GM18502 (cell line): ENCODE measurements at regions not wholly inside any gene's neighbourhood (a gene's known extent, or its start where the extent isn't known, plus 50 kb on each side); places are given as distances from the start of the nearest gene placed in this dataset.

ENCODE experiments used
- ATAC-seq: cut with Tn5 transposase; IDR thresholded peaks from one replicate; pipeline ENCODE4 v1.9.1; 2021; ENCODE audit warnings: mild to moderate bottlenecking; ENCODE audit not compliant: unreplicated experiment, poor library complexity

DNA sequence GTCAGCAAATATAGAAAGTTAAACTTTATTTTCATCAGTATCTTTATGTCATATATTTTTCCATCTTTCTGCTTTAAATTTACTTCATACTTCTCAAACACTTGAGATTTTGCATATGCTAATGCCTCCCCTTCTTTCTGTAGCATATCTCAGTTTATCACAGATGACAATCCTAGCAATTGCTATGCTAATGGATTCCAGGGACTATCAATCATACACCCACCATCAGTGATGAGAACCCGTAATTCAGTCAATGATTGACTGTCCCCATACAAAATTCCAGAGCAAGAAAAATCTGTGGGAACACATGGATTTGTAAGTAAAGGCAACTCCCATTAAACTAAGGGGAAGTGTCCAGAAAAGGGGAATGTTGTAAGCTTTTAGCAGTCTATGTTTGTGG, 432.4 kb upstream of the SEMA3D start:
- no peak for ATAC-seq

DNA sequence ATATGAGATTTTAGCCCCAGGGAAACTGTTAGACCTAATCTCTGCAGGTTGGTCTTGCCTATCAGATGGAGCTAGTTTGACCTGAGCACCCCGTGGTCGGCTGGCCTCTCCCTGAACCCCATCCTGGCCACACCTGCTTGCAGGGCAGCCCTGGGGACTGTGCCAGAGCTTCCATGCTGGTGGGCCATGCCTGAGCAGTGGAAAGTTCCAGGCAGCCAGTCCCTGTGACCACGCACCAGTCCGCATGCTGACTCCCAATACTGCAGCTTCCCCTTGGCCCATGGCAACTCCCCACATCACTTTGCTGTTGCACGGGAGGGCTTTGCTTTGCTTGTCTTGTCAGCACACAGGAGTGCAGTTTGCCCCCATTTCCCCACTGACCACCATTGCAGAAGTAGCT, 427.8 kb upstream of the SEMA3D start:
- no peak for ATAC-seq

DNA sequence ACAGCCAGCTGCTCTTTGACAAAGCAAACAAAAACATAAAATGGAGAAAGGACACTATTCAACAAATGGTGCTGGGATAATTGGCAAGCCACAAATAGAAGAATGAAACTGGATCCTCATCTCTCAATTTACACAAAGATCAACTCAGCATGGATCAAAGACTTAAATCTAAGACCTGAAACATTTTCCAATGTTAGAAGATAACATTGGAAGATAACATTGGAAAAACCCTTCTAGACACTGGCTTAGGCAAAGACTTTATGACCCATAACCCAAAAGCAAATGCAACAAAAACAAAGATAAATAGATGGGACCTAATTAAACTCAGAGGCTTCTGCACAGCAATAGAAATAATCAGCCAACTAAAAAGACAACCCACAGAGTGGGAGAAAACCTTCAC, 425.7 kb upstream of the SEMA3D start:
- no peak for ATAC-seq

DNA sequence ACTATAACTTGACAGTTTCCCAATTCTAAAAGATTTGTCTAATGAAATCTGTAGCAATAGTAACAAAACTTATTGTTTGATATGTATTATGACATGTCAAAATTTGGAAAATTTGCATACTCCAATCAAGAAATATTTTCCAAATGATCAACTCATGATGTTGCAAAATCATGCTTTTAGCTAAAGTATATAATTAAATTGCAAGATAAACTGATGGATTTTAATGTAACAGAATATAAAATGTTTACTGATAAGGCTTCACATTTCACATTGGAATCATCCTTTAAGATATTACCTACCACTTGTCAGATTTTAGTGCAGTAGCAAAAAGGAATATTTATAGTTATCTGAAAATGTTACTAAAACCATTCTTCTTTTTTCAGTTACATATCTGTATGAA, 421.9 kb upstream of the SEMA3D start:
- no peak for ATAC-seq

DNA sequence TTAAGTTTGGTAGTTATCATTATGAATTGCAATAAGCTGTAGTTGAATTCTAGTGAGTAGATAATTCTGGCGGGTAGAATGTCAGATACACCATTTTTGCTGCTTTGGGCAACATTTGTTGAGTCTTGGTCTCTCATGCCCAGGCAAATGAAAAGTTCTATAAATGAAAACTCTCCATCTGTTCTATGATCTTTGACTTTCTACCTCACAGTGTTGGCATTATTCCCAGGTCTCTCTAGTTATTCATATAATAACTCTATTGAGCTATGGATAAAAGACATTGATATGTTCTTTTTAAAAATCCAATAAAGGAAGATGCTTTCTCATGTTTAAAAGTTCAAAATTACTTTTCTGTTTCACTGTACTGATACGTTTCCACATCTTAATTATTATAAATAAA, 415.3 kb upstream of the SEMA3D start:
- no peak for ATAC-seq

DNA sequence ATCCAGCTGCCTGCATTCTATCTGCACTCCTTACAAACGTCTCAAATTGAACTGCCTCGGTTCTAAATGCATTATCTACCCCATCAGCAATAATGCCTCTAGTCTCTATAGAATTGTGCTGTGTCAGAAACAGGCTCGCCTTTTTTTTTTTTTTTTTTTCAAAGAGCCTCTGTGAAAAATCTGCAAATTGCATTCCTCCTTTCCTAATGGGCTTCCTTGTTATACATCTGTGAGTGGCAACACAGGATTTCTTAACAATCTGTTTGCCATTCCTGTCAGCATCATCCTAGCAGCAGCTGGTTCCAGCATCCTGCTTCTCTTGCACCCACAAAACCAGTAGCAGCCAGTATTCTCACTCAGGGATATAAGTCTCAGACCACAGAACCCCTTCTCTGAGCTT, 413.5 kb upstream of the SEMA3D start:
- ATAC-seq: no peak

DNA sequence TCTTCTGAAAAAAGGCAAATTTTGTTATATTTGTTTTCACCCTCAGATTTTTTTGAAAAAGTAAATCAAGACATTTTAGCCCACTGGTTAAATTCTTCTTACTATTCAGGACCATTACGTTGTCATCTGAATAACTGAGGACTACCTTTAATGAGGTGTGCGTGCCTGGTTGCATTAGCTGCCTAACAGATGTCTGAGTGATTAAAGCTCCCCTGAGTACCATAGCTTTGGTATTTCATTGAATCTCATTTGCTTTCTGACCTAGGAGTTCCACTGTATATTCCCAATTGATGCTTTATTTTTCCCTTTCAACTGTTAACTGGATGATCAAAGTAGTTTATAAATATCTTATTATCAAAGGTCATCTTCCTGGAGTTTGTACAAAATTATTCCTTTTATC, 410.0 kb upstream of the SEMA3D start:
- no peak for ATAC-seq

DNA sequence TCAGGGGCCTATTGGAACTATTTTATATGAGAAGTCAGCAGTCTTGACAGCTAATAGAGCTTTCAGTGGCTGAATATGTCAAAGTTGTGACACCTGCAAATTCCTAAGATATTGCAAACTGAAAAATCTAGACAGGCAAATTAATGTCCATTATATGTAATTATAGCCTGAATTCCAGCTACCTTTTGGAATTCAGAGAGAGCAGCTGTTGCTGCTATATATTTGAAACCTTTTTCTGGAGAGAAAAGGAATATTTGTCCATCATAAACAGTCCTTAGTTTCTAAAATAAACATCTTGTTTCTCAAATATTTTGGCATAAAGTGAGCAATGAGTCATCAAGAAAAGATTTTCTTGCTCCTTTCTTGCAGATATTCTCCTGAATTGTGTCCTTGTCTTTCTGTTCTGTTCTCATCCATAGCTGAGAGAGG, 408.9 kb upstream of the SEMA3D start:
- no peak for ATAC-seq

DNA sequence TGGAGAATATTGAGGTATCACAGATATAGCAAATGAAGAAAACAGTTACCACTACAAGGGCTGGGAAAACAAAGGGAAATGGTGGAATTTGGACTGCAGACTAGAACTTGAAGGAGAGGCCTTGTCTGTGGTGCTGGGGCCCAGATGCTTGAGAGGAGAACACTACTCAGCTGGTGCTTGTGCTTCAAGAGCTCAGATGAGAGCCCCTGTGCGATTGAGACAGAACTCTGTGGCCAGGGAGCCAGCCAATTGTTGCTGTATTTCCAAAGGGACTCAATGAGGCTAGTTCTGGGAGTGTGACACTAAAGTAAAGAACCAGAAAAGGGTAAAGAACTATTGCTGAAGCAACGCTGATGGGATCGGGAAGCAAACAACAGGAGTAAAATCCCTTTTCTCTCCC, 406.5 kb upstream of the SEMA3D start:
- ATAC-seq: no peak

DNA sequence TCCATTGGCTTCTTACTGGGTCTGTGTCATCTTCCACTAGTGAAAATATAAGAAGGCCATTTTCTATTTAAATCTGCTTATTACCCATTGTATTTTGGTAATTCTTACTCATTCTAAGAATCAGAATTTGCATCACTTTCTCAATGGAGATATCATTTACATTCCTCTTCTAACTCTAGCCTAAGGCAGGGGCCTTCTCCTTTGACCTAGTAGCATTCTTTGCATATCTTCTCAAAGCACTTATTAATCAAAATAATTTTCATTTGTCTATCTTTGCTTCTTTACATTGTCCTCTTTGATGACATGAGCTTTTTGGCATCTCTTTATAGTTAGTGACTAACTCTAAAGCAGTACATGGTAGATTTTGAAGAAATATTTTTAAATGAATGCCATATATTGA, 400.9 kb upstream of the SEMA3D start:
- peak; percentile 56 for ATAC-seq

DNA sequence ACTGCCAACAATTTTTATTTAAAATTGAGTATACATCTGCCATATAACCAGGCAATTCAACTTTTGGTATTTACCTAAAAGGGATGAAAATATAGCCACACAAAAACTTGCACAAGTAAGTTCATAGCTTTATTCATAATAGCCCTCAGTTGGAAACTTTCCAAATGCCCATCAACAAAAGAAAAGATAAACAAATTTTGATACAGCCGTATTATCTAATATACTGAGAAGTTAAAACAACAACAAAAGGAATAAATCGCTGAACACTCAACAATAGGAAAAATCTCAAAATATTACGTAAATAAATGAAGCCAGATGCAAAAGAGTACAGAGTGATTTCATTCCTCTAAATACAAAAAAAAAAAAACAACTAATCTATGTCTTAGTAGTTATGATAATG, 399.2 kb upstream of the SEMA3D start:
- ATAC-seq: no peak

DNA sequence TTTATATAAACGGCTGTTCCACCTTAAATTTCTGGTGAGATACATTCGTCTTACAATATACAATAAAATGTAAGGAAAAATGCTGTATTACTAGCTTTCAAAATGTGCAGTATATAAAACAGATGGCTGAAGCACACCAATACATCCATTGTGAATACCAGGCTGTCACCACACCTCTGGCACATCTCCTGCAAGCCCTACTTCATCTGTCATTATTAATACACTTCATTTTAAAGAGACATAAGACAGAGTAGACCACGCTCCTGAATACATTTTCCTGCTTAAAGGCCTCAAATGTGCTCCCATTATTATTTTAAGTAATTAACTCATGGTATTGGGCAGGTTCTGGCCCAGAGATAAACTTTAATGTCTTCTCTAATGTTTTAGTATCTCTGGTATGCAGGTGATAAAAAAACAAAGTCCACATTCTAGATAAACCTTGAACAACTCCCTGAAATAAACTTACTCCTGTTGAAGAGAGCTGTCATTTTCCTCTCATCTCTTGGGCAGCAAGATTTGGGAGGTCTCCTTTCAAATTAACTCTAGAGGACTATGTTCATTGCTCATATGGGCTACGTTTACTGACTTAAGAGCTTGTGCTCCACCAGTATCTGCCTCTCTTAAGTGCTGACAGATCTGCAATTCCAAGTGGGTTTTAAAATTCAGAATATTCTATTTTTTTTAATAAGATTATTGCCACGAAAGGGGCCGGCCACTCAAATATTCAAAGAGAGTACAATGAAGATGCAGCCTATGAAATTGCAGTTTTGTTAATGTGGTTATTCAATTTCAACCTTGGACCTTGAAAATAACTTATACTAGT, 396.5 kb upstream of the SEMA3D start:
- ATAC-seq: no peak

DNA sequence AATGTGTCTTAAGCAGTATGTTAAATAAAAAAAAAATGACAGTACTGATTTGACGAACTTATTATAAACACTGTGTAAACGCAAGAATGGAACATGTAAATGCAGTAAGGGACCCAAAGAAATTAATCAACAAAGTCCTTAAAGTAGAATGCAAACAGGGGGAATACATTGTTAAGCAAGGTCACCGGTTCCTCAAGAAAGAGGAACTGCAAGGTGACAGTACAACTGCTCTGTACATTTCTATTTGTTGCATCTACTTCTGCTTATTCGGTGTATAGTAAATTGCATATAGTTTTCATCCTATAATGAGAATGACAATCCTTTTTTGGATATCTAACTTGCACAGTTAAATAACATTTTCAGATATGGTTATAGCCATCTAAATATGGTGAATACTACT, 387.0 kb upstream of the SEMA3D start:
- no peak for ATAC-seq

DNA sequence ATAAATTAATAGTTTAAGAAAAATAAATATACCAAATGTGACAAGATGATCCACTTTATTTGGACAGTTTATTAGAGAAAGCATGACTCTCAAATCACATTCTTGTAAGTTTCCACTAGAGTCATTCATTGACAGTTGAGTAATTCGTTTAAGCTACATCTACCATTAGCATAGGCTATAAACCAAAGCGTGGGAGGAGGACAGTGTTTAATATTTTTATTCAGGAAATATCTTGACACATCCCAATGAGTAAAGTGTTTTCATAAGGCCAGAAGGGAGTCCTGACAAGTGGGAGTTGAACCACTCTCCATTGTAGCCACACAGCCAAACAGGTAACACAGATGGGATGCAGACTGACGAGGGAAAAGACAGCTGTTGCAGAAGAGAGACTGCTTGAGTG, 386.5 kb upstream of the SEMA3D start:
- ATAC-seq: no peak

DNA sequence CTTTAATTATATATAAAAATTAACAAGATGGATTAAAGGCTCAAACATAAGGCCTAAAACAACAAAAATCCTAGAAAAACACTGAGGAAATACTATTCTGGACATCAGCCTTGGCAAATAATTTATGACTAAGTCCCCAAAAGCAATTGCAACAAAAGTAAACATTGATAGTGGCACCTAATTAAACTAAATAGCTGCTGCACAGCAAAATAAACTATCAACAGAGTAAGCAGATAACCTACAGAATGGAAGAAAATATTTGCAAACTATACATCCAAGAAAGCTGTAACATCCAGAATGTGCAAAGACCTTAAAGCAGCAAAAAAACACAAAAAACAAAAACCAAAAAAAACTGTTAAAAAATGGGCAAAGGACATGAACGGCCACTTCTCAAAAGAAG, 384.0 kb upstream of the SEMA3D start:
- no peak for ATAC-seq

DNA sequence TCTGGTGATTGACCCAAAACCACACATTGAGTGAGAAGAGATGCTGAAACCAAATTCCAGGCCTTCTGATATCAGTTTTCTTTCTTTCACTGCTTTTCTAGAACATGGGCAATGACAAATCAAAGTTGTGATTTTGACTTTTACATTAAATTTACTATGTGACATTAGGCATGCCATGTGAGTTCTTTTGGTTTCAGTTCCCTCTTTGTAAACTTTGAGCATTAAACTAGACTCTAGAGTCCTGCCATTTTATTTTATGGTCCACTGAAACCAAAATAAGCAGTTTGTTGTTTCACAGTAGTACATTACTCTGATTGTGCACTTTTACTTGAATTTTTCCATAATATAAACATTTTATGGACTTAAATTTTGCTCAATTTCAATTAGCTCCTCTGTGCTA, 381.1 kb upstream of the SEMA3D start:
- peak; percentile 82 for ATAC-seq

DNA sequence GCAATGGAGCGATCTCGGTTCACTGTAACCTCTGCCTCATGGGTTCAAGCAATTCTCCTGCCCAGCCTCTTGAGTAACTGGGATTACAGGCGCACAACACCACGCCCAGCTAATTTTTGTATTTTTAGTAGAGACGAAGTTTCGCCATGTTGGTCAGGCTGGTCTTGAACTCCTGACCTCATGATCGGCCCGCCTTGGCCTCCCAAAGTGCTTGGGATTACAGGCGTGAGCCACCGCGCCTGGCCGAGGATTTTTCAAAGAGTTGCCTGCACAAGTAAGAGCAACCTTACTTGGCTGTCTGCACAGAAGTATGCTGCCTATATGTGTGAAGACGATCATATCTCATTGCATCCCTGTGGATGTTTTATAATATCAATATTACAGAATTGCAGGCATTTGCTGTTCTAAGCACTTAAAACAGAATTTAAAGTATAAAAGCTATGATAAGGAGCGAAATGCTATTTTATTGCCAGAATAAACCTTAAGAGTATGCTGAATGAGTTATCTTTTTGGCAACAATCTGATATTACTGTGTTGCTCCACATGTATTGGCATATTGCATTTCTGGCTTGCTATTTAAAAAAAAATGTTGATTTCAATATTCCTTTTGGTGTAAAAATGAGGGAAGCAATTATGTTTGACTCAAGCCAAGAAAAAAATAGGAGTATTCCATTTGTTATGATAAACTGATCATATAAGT, 379.4 kb upstream of the SEMA3D start:
- ATAC-seq: no peak

DNA sequence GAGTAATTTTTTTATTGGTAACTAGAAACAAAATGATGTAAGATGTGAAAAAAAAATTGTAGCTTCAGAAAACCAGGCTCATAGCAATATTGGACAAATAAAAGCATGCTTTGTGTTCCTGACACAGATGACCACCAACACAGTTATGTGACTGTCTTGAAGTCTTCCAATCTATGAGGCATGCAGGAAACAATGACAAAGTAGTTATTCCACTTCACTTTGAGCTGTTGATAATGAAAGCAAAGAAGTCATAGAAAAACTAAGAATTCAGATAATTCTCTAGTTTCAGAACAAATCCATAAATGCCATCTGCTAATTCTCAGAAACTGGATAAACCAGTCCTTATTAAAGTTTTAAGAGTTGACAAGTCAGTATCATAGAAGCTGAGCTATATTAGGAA, 378.4 kb upstream of the SEMA3D start:
- ATAC-seq: no peak

DNA sequence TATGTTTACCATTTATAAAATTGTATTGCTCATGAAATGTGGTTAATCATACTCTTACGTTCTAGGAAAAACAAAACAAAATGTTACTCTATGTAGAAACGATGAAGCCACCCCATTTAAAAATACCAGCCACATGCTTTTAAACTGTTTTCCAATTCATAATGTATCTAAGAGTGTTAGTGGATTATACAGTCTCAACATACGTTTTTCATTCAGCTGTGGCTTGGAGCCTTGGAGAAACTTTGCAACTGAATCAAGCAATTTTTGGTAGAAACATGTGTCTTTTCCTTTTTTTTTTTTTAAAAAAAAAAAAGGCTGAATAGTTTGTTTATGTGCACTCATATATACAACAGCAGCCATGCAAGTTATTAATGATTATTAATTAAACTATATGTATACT, 378.0 kb upstream of the SEMA3D start:
- ATAC-seq: no peak

DNA sequence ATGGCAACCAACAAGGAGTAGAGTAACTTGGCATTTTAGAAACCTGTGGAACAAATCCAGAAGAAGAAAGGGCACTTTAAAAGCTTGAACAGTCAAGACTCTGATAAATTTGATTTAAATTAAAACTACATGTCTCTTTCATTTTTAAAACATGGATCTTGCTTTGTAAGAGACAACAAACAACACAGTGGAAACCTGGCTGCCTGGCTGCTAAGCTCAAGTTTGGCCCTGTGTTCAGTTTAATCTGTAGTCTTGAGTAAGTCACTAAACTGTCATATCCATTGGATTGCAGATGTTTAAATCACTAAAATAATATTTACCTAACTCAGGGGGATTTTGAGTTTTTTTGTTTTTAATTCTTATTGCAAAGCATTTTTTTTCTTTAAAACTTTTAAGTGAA, 374.9 kb upstream of the SEMA3D start:
- ATAC-seq: no peak

DNA sequence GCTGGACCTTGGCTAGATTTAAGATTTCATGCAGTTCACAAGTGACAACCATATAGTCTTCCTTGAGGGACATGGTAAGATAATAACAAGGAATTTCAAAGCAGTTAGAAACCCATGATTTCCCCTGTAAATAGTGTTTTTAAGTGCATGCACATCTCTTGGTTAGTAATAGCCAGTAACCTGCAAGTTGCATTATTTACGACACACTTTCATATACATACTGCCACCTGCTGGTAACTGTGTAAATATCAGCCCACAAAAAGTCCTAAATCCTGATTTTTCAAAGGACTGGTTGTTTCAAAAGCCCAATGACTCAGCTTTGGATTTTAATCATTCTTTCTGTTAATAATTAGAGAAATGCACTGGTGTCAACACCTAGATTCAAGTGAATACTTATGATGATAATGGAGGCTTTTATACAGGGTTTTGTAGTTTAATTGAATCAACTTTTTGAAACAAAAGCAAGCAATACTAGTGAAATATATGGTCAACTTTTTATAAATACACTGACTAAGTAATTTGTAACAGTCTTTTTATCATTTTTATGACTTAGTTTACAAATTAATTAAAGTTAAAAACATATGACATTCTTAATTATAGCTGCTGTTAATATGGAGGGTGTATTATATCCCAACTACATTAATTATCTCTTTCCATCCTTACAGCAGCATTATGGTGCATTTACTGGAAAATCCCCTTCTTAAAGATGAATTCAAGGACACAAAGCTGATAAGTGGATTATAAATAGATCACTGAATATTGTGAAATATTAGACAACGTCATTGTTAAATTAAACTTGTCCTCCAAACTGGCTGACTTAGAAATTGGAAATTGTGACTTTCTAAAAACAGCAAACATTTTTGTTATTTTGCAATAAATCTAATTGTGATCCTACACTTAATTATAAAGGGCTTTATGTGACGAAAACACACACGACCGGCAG, 367.7 kb upstream of the SEMA3D start:
- ATAC-seq: peak; percentile 83
